ENCODE measurements at regions not wholly inside any gene's neighbourhood (a gene's known extent, or its start where the extent isn't known, plus 50 kb on each side); places are given as distances from the start of the nearest gene placed in this dataset.

DNA sequence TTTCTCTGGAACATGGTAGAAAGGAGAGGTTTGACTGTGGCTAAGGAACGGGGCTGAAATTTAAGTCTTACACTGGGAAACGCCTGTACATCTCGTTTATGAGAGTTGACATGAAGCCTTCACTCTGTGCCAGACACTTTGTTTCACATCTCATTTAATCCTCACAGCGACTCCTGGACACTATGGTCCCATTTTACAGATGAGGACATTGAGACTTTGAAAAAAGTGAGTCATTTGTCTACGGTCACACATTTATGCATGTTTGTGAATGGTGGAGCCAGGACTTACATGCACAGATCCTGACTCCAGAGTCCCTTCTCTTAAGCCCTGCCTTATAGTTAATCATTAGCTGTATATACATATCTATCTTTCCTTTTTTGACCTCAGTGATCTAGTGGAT, 318.4 kb upstream of the EEF2KMT start:
- FAIRE-seq, result no peak
- DNase-seq (ENCODE audit: insufficient read length, low spot score), result no peak
- TF ChIP-seq POLR2A (IDR thresholded peaks at IDR 0.05; ENCODE audit: low read depth, low read length), result no peak

DNA sequence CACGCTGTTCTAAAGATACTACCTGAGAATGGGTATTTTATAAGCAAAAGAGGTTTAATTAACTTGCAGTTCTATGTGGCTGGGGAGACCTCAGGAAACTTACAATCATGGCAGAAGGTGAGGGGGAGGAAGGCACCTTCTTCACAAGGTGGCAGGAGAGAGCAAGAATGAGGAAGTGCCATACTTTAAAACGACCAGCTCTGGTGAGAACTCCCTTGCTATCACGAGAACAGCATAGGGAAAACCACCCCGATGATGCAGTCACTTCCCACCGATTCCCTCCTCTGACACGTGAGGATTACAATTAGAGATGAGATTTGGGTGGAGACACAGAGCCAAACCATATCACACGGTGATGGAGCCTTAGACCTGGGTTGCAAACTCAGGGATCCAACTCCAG, 317.5 kb upstream of the EEF2KMT start:
- no peak for DNase-seq (ENCODE audit: insufficient read length, low spot score)
- no peak for TF ChIP-seq POLR2A (IDR thresholded peaks at IDR 0.05; ENCODE audit: low read depth, low read length)
- FAIRE-seq, result no peak

DNA sequence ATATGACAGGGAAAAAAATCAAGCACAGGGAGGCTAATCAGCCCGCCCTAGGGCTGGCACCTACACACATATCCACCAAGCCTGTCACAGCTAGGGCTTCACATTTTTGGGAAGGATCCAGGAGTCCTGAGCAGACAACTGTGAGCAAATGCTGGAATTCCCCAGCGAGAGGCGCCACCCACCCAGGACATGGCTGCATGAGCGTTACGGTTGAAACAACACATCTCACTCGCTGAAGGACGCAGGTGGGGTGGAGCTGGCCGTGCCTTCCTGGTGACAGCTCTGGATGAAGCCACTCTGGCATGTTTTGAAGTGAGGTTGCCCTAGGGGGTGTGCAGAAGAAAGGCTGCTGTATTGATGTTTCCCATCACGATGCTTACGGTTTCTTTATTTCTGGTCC, 315.1 kb upstream of the EEF2KMT start:
- no peak for TF ChIP-seq POLR2A (IDR thresholded peaks at IDR 0.05; ENCODE audit: low read depth, low read length)
- DNase-seq (ENCODE audit: insufficient read length, low spot score) (no peak), FAIRE-seq (no peak)

DNA sequence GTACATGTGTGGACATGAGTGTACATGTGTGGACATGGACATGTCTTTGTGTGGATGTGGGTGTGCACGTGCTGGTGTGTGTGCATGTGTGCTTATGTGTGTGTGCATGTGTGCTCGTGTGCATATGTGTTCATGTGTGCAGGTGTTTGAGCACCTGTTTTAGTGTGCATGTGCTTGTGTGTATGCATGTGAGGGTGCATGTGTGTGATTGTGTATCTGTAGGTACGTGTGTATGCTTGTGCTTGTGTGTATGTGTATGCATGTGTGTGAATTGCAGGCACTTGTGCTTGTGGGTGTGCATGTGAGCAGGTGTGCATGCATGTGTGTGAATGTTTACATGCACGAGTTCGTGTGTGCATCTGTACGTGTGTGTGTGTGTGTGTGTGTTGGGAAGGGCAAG, 300.6 kb upstream of the EEF2KMT start:
- FAIRE-seq (no peak), DNase-seq (ENCODE audit: insufficient read length, low spot score) (no peak)

DNA sequence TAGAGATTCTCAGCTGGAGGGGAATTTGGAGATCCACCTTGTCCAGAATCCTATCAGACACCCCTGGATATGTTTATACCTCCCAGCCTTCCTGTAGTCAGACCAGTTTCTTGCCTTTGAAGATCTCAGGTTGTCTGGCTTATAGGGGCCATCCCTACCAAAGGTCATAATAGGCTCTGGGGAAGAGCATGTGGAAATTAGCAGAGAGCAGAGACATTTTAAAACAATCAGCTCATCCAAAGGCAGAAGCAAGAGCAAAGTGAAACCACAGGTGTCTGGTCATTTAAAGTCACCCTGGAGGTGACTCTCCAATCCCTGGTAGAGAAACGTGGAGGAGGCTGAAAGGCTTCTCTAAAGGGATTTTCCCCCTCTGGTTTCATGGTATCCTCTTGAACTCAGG, 299.3 kb upstream of the EEF2KMT start:
- FAIRE-seq (no peak), DNase-seq (ENCODE audit: insufficient read length, low spot score) (no peak)

More for the DNA sequence above, 300.6 kb upstream of the EEF2KMT start:
- no peak for TF ChIP-seq POLR2A (IDR thresholded peaks at IDR 0.05; ENCODE audit: low read depth, low read length)

DNA sequence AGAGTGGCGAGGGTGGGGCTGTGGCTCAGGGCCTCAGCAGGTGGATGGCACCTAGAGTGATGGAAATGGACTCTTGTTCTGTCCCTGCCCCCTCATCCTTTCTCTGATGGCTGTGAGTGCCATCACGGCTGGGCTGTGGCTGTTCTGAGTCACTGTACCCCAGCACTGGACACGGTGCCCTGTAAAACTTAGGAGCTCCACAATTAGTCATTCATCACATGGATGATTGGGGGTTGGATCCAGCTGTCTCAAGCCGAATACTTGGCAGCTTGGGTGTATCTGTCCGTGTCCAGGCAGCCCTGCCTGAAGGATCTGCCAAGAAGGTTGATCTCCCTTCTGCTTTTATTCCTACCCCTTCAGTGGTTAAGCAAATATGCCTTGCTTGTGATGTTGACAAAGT, 295.5 kb upstream of the EEF2KMT start:
- DNase-seq (ENCODE audit: insufficient read length, low spot score) (no peak), FAIRE-seq (no peak)
- TF ChIP-seq POLR2A (IDR thresholded peaks at IDR 0.05; ENCODE audit: low read depth, low read length), result no peak

More for the DNA sequence above, 299.3 kb upstream of the EEF2KMT start:
- TF ChIP-seq POLR2A (IDR thresholded peaks at IDR 0.05; ENCODE audit: low read depth, low read length), result no peak

DNA sequence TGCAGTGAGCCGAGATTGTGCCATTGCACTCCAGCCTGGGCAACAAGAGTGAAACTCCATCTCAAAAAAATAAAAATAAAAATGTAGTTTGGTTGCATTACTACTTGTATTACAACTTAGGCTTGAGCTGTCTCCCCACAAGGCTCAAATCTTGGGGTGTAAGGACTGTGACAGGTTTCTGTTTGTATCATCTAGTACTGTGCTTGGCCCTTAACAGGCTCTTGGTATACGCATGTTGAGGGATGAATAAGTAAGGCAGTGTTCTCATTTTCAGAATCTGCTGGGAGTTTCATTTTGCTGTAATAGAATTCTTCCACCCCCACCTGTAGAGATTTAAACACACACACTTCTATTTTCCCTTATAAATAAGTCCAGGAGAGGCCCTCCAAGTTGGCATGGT, 289.4 kb upstream of the EEF2KMT start:
- DNase-seq (ENCODE audit: insufficient read length, low spot score) (no peak), FAIRE-seq (no peak)
- TF ChIP-seq POLR2A (IDR thresholded peaks at IDR 0.05; ENCODE audit: low read depth, low read length), result no peak

DNA sequence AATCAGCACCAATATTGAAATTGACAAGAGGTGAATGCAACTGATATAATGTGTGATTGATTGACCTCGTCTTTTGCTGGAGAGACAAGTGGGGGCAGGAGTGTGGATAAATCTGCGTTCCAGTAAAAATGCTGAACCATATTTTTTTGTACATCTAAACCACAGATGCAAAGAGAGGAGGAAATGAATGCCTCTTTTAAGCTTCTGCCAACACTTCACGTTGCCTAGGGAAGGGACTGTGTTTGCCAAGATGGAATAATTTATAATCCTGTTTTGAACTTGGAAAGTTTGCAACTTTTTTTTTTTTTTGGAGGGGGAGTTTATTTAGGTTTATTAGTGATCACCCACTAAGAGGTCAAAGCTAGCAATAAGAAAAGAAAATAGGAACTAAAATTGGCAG, 288.2 kb upstream of the EEF2KMT start:
- no peak for TF ChIP-seq POLR2A (IDR thresholded peaks at IDR 0.05; ENCODE audit: low read depth, low read length)
- DNase-seq (ENCODE audit: insufficient read length, low spot score), result no peak
- FAIRE-seq, result no peak

DNA sequence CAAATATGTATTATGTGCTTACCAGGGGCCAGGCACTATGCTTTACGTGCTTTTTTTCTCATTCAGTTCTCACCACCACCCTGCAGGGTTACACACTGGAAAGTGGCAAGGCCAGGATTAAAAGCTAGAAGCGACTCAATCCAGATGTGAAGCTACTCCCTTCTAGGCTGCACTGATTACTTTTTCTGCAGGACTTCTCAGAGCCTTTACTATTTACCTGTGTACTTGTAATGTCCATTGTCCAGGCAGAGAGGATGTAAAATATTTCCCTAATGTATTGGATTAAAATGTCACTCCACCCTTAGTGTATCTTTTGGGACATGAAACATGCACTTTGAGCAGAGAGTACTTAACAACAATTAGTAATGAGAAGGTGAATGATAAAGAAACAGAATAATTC, 287.5 kb upstream of the EEF2KMT start:
- TF ChIP-seq POLR2A (IDR thresholded peaks at IDR 0.05; ENCODE audit: low read depth, low read length), result no peak
- FAIRE-seq (no peak), DNase-seq (ENCODE audit: insufficient read length, low spot score) (no peak)

DNA sequence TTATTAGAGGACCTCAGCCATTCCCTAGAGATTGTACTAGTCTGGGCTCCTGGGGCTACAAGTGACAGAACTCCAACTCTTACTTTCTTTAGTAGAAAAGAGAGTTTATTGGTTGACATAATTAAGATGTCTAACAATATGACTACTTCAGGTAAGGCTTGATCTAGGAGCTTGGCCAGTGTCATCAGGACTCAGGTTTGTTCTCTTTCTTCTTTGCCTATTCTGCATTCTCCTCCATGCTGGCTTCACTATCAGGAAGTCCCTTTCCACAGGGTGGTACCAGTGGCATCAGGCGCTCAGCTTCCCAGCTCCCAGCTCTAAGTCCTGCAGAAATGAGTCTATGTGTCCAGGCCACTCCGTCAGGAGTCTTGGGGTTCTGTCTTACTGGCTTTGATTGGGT, 286.1 kb upstream of the EEF2KMT start:
- FAIRE-seq (no peak), DNase-seq (ENCODE audit: insufficient read length, low spot score) (no peak)
- no peak for TF ChIP-seq POLR2A (IDR thresholded peaks at IDR 0.05; ENCODE audit: low read depth, low read length)

DNA sequence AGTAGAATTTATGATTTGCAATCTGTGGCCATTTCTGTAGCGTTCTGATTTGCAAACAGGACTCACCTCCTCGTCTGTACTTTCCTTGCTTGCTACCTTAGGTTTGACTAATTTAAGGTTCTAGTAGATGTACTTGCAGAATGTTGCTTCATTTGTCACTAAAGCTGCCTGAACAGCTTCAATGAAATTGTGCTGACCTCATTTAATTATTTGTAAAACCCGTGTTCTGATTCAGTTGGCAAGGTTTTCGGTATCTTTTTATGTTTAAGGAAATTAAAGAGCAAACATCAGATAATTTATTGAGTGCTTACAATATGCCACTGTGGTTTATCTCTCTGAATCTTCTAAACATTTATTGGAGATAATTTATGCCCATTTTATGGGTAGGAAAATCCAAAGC, 284.9 kb upstream of the EEF2KMT start:
- no peak for TF ChIP-seq POLR2A (IDR thresholded peaks at IDR 0.05; ENCODE audit: low read depth, low read length)
- FAIRE-seq (no peak), DNase-seq (ENCODE audit: insufficient read length, low spot score) (no peak)

DNA sequence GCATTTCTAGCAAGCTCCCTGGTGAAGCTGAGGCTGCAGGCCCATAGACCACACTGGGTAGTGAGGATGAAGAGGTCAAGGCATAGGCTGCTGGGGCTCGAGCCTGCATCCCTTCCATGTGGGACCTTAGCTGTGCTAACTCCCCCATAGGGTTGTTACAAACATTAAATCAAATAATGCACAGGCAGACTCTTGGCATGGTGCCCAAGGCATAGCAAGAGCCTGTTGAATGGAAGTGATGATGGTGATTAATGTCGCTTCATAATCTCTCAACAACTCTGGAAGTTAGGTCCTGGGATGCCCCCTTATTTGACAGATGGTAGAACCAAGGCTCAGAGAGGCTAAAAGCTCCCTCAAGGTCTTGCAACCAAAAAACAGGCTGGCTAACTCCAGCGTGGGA, 283.9 kb upstream of the EEF2KMT start:
- DNase-seq (ENCODE audit: insufficient read length, low spot score) (no peak), FAIRE-seq (no peak)
- no peak for TF ChIP-seq POLR2A (IDR thresholded peaks at IDR 0.05; ENCODE audit: low read depth, low read length)

DNA sequence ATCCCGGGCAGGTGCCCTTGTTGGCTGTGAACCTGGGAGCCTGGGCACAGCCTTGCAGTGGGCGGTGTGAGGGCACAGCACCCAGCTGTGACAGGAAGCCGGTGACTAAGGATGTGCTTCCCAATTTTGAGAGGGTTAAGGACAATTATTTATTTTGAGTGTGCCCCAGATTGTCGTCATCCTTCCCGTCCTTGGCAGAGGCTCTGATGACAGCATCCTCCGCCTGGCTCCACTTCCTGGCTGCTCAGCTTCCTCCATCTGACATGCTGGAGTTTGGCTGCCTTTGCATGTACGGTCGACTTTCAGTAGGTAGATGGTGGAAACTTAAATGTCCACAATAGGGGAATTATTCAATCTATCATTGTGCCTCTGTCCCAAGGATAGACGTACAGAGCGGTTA, 282.4 kb upstream of the EEF2KMT start:
- TF ChIP-seq POLR2A (IDR thresholded peaks at IDR 0.05; ENCODE audit: low read depth, low read length), result no peak
- DNase-seq (ENCODE audit: insufficient read length, low spot score) (no peak), FAIRE-seq (no peak)

DNA sequence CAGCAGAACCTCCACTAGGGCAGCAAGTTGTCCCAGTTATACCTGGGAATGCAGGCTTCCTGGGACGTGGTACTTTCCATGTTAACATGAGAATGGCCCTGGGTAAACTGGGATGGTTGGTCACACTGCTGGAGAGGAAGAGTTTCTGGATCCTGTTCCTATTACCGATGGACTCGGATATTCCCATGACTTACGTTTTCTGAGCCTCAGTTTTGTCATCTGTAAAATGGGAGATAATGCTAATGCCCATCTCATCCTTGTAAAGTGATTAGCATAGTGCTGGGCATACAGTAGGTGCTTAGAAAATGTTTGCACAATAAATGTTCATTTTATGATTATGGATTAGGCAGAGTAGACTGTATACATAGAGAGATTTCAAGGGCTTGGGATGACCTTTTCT, 280.9 kb upstream of the EEF2KMT start:
- no peak for TF ChIP-seq POLR2A (IDR thresholded peaks at IDR 0.05; ENCODE audit: low read depth, low read length)
- FAIRE-seq (no peak), DNase-seq (ENCODE audit: insufficient read length, low spot score) (no peak)

DNA sequence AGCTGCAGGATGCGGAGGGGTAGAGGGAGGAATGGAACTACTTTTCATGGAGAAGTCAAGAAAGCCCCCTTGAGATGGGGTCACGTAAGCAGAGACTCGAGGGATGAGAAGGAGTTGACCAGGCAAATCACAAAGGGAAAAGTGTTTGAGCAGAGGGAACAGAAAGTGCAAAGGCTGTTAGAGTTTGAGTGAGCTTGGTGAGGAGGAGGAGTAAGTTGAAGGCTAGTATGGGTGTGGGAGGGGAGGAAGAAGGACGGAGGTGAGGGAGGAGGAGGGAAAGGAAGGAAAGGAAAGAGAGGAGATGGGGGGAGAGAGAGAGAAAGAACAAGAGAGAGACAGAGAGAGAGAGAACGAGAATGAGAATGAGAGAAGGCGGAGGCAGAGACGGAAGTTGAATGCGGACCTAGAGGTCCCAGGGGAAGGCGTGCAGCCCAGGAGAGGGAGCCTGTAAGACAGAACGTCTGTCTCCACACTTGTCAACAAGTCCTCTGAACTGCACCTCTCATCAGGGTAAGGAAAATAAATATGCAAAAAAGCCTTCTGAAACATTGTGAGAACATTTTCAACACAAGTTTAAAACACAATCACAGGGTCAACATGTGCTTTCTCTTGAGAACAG, 279.8 kb upstream of the EEF2KMT start:
- no peak for DNase-seq (ENCODE audit: insufficient read length, low spot score)
- FAIRE-seq, result no peak
- no peak for TF ChIP-seq POLR2A (IDR thresholded peaks at IDR 0.05; ENCODE audit: low read depth, low read length)

DNA sequence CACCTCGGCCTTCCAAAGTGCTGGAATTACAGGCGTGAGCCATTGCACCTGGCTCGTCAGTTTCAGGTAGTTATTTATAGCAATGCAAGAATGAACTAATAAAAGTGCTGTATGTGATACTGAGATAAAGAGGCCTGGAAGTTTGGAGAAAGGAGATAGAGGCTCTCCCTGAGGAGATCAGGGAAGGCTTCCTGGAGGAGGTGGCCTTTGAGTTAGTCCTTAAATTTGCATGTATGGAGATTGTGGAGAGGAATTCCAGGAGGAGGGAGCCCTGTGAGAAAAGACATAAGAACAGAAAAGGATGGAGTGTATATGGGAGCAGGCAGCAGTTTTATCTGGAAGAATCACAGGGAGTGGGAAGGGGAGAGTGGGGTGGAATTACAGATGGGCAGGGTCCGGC, 276.6 kb upstream of the EEF2KMT start:
- TF ChIP-seq POLR2A (IDR thresholded peaks at IDR 0.05; ENCODE audit: low read depth, low read length), result no peak
- DNase-seq (ENCODE audit: insufficient read length, low spot score) (no peak), FAIRE-seq (no peak)

Measured in H54 (cell line).